ENCODE measurements at regions not wholly inside any gene's neighbourhood (a gene's known extent, or its start where the extent isn't known, plus 50 kb on each side); places are given as distances from the start of the nearest gene placed in this dataset.

DNA sequence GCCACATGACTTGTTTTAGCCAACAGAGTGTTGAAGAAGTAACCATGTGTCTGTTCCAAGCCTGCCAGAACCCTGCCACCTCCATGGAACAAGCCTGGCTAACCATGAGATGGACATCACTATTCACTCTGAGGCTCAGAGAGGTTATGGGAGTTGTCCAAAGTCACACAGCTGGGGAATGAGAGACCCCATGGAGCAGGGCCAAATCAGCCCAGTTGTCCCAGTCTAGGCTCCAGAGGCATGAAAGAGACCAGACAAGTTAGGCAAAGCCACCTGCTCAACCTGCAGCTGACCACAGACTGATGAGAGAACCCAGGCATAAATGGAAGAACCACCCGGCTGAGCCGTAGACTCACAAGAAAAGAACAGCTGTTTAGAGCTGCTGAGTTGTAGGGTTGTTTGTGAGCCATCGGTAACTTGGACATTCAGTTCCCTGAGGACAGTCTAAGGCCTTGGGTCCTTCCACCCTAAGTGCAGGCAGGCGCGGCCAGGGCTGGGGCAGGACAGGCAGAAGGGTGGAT lies 74.7 kb upstream of the PHF21B start:
- no peak overlapping the region for H2BK120ac ChIP-seq (ENCODE audit: low read depth, low read length)
- H3K27me3 ChIP-seq (ENCODE audit: control insufficient read depth in 1 of 2, insufficient read depth in 1 of 2, low read length in 2 of 2) = peaks cover 10 to 31% of the 10 kb centered on the region in 2 experiments
- WGBS = 97% methylated on average over 5 of the region's 5 CpGs
- DNase-seq = no peak
- peaks cover 3% of the 10 kb centered on the region for H3K4me1 ChIP-seq (ENCODE audit: control insufficient read depth, insufficient read depth, low read depth, low read length)
- H2AK5ac ChIP-seq (ENCODE audit: low read length, severe bottlenecking) = no peak overlapping the region
- no peak overlapping the region for H2BK5ac ChIP-seq (ENCODE audit: low read depth, low read length, poor library complexity, severe bottlenecking)
- H3K79me1 ChIP-seq (replicated peaks; ENCODE audit: low read length, poor library complexity, severe bottlenecking) = no peaks in the 10 kb centered on the region
- H3K23ac ChIP-seq (ENCODE audit: low read length in 2 of 2) = no peak overlapping the region
- no peak overlapping the region for H2AFZ ChIP-seq (ENCODE audit: low read depth, low read length)
- H2BK12ac ChIP-seq (ENCODE audit: low read length in 2 of 2) = no peak overlapping the region
- no peak overlapping the region for H3K18ac ChIP-seq (ENCODE audit: low read depth in 1 of 2, low read length in 2 of 2)
- H3K27ac ChIP-seq (ENCODE audit: low read length, poor library complexity, severe bottlenecking) = no peak overlapping the region
- peak overlapping the region; percentile 32 for H3K9ac ChIP-seq (ENCODE audit: low read length)
- H4K91ac ChIP-seq (ENCODE audit: low read length) = no peak overlapping the region
- H3K36me3 ChIP-seq (ENCODE audit: control insufficient read depth in 1 of 2, insufficient read depth in 2 of 2, low read depth in 1 of 2, low read length in 2 of 2) = no peaks in the 10 kb centered on the region
- no peaks in the 10 kb centered on the region for H3K9me3 ChIP-seq (ENCODE audit: control insufficient read depth, low read length)
- H3K4me2 ChIP-seq (ENCODE audit: low read length, poor library complexity, severe bottlenecking) = no peak overlapping the region
- H2BK15ac ChIP-seq (ENCODE audit: low read depth, poor library complexity, severe bottlenecking) = no peak overlapping the region
- no peak overlapping the region for H4K8ac ChIP-seq (ENCODE audit: low read length)
- no peak overlapping the region for H3K4me3 ChIP-seq (ENCODE audit: insufficient read depth in 1 of 2, low read depth in 1 of 2, low read length in 2 of 2)
- no peak overlapping the region for H3K4ac ChIP-seq (ENCODE audit: low read depth in 1 of 2, low read length in 2 of 2)
- H3K14ac ChIP-seq (ENCODE audit: low read length in 2 of 2) = no peak overlapping the region

DNA sequence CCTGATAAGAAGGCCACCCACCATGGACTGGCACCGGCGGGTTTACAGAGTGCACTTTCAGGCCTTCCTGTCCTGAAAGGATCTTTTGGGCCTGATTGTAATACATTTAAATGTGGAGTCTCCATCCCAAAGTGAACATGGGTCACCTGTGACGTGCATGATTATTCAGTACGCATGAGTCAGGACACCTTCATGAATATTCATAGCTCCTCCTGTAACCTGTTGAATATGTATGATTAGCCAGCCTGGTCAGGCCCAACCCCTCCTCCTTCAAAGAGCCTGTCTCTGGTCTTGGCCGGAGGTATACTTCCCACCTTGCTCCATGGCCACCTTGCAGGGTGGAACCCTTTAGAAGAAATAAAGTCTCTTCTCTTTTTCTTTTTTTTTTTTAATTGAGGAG lies 75.9 kb upstream of the NUP50 start:
- no peak overlapping the region for H3K27ac ChIP-seq (ENCODE audit: low read length, poor library complexity, severe bottlenecking)
- H3K4me2 ChIP-seq (ENCODE audit: low read length, poor library complexity, severe bottlenecking) = no peak overlapping the region
- H3K36me3 ChIP-seq (ENCODE audit: control insufficient read depth in 1 of 2, insufficient read depth in 2 of 2, low read depth in 1 of 2, low read length in 2 of 2) = no peaks in the 10 kb centered on the region
- no peak overlapping the region for H3K4ac ChIP-seq (ENCODE audit: low read depth in 1 of 2, low read length in 2 of 2)
- H3K27me3 ChIP-seq (ENCODE audit: control insufficient read depth in 1 of 2, insufficient read depth in 1 of 2, low read length in 2 of 2) = peaks cover 9 to 37% of the 10 kb centered on the region in 2 experiments
- no peak overlapping the region for H3K18ac ChIP-seq (ENCODE audit: low read depth in 1 of 2, low read length in 2 of 2)
- H2AFZ ChIP-seq (ENCODE audit: low read depth, low read length) = no peak overlapping the region
- H2AK5ac ChIP-seq (ENCODE audit: low read length, severe bottlenecking) = no peak overlapping the region
- DNase-seq = no peak
- H2BK5ac ChIP-seq (ENCODE audit: low read depth, low read length, poor library complexity, severe bottlenecking) = no peak overlapping the region
- H3K14ac ChIP-seq (ENCODE audit: low read length in 2 of 2) = no peak overlapping the region
- no peaks in the 10 kb centered on the region for H3K9me3 ChIP-seq (ENCODE audit: control insufficient read depth, low read length)
- no peak overlapping the region for H3K23ac ChIP-seq (ENCODE audit: low read length in 2 of 2)
- H4K91ac ChIP-seq (ENCODE audit: low read length) = no peak overlapping the region
- H3K4me1 ChIP-seq (ENCODE audit: control insufficient read depth, insufficient read depth, low read depth, low read length) = peaks cover 1% of the 10 kb centered on the region
- H3K9ac ChIP-seq (ENCODE audit: low read length) = no peak overlapping the region
- H2BK120ac ChIP-seq (ENCODE audit: low read depth, low read length) = no peak overlapping the region
- no peak overlapping the region for H2BK15ac ChIP-seq (ENCODE audit: low read depth, poor library complexity, severe bottlenecking)
- no peak overlapping the region for H3K4me3 ChIP-seq (ENCODE audit: insufficient read depth in 1 of 2, low read depth in 1 of 2, low read length in 2 of 2)
- no peak overlapping the region for H2BK12ac ChIP-seq (ENCODE audit: low read length in 2 of 2)
- WGBS = 69% methylated on average over 5 of the region's 5 CpGs
- H4K8ac ChIP-seq (ENCODE audit: low read length) = no peak overlapping the region
- H3K79me1 ChIP-seq (replicated peaks; ENCODE audit: low read length, poor library complexity, severe bottlenecking) = no peaks in the 10 kb centered on the region

DNA sequence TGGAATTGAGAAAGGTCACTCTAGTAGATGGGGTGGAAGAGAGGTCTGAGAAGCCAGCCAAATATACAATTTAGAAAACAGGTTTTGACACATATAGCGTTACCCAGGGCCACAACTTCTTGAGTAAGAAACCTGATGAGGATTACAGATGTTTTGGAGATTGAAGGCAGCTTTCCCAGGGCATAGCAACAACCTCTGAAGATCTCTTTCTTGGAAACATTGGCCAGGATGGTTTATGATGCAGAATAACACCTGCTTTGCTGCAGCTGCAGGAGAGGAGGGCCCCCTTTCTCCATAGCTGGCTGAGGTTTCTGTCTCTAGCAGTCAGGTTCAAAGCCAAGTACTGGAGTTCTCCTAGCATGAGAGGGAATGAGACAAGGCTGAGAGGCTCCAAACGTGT lies 75.1 kb upstream of the NUP50 start:
- H3K23ac ChIP-seq (ENCODE audit: low read length in 2 of 2) = no peak overlapping the region
- H2BK5ac ChIP-seq (ENCODE audit: low read depth, low read length, poor library complexity, severe bottlenecking) = no peak overlapping the region
- no peak overlapping the region for H2AFZ ChIP-seq (ENCODE audit: low read depth, low read length)
- no peak overlapping the region for H2BK12ac ChIP-seq (ENCODE audit: low read length in 2 of 2)
- no peak overlapping the region for H3K4ac ChIP-seq (ENCODE audit: low read depth in 1 of 2, low read length in 2 of 2)
- H3K14ac ChIP-seq (ENCODE audit: low read length in 2 of 2) = no peak overlapping the region
- H3K9me3 ChIP-seq (ENCODE audit: control insufficient read depth, low read length) = no peaks in the 10 kb centered on the region
- no peak overlapping the region for H3K18ac ChIP-seq (ENCODE audit: low read depth in 1 of 2, low read length in 2 of 2)
- H3K9ac ChIP-seq (ENCODE audit: low read length) = no peak overlapping the region
- H4K91ac ChIP-seq (ENCODE audit: low read length) = no peak overlapping the region
- no peak overlapping the region for H3K4me3 ChIP-seq (ENCODE audit: insufficient read depth in 1 of 2, low read depth in 1 of 2, low read length in 2 of 2)
- no peaks in the 10 kb centered on the region for H3K4me1 ChIP-seq (ENCODE audit: control insufficient read depth, insufficient read depth, low read depth, low read length)
- no peak overlapping the region for H2BK15ac ChIP-seq (ENCODE audit: low read depth, poor library complexity, severe bottlenecking)
- WGBS = 60% methylated on average over 2 of the region's 2 CpGs
- no peak overlapping the region for H3K4me2 ChIP-seq (ENCODE audit: low read length, poor library complexity, severe bottlenecking)
- peaks cover 5 to 38% of the 10 kb centered on the region in 2 experiments for H3K27me3 ChIP-seq (ENCODE audit: control insufficient read depth in 1 of 2, insufficient read depth in 1 of 2, low read length in 2 of 2)
- H2BK120ac ChIP-seq (ENCODE audit: low read depth, low read length) = no peak overlapping the region
- H4K8ac ChIP-seq (ENCODE audit: low read length) = no peak overlapping the region
- no peaks in the 10 kb centered on the region for H3K36me3 ChIP-seq (ENCODE audit: control insufficient read depth in 1 of 2, insufficient read depth in 2 of 2, low read depth in 1 of 2, low read length in 2 of 2)
- H2AK5ac ChIP-seq (ENCODE audit: low read length, severe bottlenecking) = no peak overlapping the region
- H3K27ac ChIP-seq (ENCODE audit: low read length, poor library complexity, severe bottlenecking) = no peak overlapping the region
- H3K79me1 ChIP-seq (replicated peaks; ENCODE audit: low read length, poor library complexity, severe bottlenecking) = no peaks in the 10 kb centered on the region
- DNase-seq = no peak

DNA sequence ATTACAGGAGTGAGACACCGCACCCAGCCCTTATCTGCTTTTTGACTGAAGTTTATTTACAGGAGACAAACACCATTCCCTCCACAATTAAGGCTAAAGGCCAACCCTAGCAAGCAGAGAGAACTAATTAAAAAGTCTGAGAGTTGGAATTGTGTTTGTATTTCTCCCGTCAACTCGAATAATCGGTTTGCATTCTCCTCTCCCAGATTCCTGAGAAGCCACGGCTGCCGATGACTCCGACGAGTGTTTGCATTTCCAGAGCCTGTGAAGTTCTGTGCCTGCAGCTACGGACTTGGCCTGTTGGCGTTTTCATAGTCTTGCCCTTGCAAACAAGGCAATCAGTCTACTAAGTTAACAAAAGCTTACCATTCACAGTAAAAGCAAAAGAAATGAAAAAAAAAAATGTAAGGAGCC lies 73.2 kb upstream of the NUP50 start:
- H3K27me3 ChIP-seq (ENCODE audit: control insufficient read depth in 1 of 2, insufficient read depth in 1 of 2, low read length in 2 of 2) = peaks cover under 1 to 51% of the 10 kb centered on the region in 2 experiments
- H4K8ac ChIP-seq (ENCODE audit: low read length) = no peak overlapping the region
- no peak overlapping the region for H3K4me2 ChIP-seq (ENCODE audit: low read length, poor library complexity, severe bottlenecking)
- no peak overlapping the region for H4K91ac ChIP-seq (ENCODE audit: low read length)
- H3K9ac ChIP-seq (ENCODE audit: low read length) = no peak overlapping the region
- no peak overlapping the region for H3K4me3 ChIP-seq (ENCODE audit: insufficient read depth in 1 of 2, low read depth in 1 of 2, low read length in 2 of 2)
- 30% methylated on average over 8 of the region's 10 CpGs for WGBS
- H3K27ac ChIP-seq (ENCODE audit: low read length, poor library complexity, severe bottlenecking) = no peak overlapping the region
- H3K79me1 ChIP-seq (replicated peaks; ENCODE audit: low read length, poor library complexity, severe bottlenecking) = no peaks in the 10 kb centered on the region
- no peak overlapping the region for H3K18ac ChIP-seq (ENCODE audit: low read depth in 1 of 2, low read length in 2 of 2)
- H3K9me3 ChIP-seq (ENCODE audit: control insufficient read depth, low read length) = no peaks in the 10 kb centered on the region
- no peak overlapping the region for H2AFZ ChIP-seq (ENCODE audit: low read depth, low read length)
- H2BK15ac ChIP-seq (ENCODE audit: low read depth, poor library complexity, severe bottlenecking) = no peak overlapping the region
- no peaks in the 10 kb centered on the region for H3K4me1 ChIP-seq (ENCODE audit: control insufficient read depth, insufficient read depth, low read depth, low read length)
- H3K23ac ChIP-seq (ENCODE audit: low read length in 2 of 2) = no peak overlapping the region
- no peak overlapping the region for H3K4ac ChIP-seq (ENCODE audit: low read depth in 1 of 2, low read length in 2 of 2)
- H2BK5ac ChIP-seq (ENCODE audit: low read depth, low read length, poor library complexity, severe bottlenecking) = no peak overlapping the region
- H2BK120ac ChIP-seq (ENCODE audit: low read depth, low read length) = no peak overlapping the region
- no peak overlapping the region for H3K14ac ChIP-seq (ENCODE audit: low read length in 2 of 2)
- no peaks in the 10 kb centered on the region for H3K36me3 ChIP-seq (ENCODE audit: control insufficient read depth in 1 of 2, insufficient read depth in 2 of 2, low read depth in 1 of 2, low read length in 2 of 2)
- no peak overlapping the region for H2BK12ac ChIP-seq (ENCODE audit: low read length in 2 of 2)
- no peak overlapping the region for H2AK5ac ChIP-seq (ENCODE audit: low read length, severe bottlenecking)
- DNase-seq = peak; percentile 42
